ENCODE measurements at regions not wholly inside any gene's neighbourhood (a gene's known extent, or its start where the extent isn't known, plus 50 kb on each side); places are given as distances from the start of the nearest gene placed in this dataset.

DNA sequence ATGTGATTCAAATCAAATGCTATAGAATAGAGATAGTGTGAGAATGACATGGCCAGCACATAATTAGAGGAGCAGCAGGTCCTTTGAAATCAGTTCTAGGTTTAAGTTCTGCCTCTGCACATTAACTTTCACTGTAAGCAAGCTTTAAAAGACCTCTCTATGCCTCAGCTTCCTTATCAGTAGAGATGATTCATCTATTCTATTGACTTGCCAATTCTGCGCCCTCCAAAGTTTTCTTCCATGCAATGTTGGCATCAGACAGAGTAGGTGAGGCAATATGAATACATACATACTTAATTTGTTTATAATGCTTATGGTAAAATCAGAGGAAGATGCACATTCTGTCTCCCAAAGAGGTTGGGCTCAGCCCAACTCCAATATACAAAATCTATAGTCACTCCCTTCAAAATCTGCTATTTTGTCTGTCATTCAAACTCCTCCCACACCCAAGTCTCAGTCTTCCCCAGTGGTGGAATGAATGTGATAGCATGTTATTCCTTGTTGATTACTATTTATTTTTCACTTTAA is 525.5 kb downstream of the RFC3 start:
- Histone ChIP-seq H3K9me3 (no peaks in the 10 kb centered on the region), H3K27me3 (no peaks in the 10 kb centered on the region), H3K4me3 (no peak overlapping the region), H3K27ac (no peak overlapping the region), H3K4me1 (no peaks in the 10 kb centered on the region), H3K36me3 (no peaks in the 10 kb centered on the region)
- TF ChIP-seq, protein P1, sequence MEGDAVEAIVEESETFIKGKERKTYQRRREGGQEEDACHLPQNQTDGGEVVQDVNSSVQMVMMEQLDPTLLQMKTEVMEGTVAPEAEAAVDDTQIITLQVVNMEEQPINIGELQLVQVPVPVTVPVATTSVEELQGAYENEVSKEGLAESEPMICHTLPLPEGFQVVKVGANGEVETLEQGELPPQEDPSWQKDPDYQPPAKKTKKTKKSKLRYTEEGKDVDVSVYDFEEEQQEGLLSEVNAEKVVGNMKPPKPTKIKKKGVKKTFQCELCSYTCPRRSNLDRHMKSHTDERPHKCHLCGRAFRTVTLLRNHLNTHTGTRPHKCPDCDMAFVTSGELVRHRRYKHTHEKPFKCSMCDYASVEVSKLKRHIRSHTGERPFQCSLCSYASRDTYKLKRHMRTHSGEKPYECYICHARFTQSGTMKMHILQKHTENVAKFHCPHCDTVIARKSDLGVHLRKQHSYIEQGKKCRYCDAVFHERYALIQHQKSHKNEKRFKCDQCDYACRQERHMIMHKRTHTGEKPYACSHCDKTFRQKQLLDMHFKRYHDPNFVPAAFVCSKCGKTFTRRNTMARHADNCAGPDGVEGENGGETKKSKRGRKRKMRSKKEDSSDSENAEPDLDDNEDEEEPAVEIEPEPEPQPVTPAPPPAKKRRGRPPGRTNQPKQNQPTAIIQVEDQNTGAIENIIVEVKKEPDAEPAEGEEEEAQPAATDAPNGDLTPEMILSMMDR (IDR thresholded peaks at IDR 0.05) = no peak
- no peak for TF ChIP-seq POLR2A (IDR thresholded peaks at IDR 0.05)
- DNase-seq = no peak

DNA sequence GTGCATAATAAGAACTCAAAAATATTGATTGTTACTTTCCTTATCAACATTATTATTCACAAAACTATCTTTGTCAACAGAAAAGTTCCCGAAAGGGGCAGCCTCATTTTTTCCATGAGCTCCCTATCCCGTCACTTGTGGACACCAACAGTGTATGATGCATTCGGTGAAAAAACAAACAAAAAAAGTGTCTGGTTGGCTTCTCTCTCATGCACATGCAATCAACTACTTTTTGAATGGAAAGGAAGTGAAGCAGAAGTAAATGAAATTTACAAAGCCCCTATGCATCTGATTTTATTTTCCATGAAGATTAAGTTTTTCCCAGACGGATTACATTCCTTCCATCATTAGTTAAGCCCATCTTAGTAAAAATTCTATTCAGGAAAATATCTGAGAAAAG is 526.9 kb downstream of the RFC3 start:
- Histone ChIP-seq H3K27me3 (no peaks in the 10 kb centered on the region), H3K4me3 (no peak overlapping the region), H3K36me3 (no peaks in the 10 kb centered on the region), H3K27ac (no peak overlapping the region), H3K4me1 (no peaks in the 10 kb centered on the region), H3K9me3 (no peaks in the 10 kb centered on the region)
- DNase-seq = no peak
- no peak for TF ChIP-seq POLR2A (IDR thresholded peaks at IDR 0.05)
- TF ChIP-seq, protein P1 (IDR thresholded peaks at IDR 0.05) = no peak

DNA sequence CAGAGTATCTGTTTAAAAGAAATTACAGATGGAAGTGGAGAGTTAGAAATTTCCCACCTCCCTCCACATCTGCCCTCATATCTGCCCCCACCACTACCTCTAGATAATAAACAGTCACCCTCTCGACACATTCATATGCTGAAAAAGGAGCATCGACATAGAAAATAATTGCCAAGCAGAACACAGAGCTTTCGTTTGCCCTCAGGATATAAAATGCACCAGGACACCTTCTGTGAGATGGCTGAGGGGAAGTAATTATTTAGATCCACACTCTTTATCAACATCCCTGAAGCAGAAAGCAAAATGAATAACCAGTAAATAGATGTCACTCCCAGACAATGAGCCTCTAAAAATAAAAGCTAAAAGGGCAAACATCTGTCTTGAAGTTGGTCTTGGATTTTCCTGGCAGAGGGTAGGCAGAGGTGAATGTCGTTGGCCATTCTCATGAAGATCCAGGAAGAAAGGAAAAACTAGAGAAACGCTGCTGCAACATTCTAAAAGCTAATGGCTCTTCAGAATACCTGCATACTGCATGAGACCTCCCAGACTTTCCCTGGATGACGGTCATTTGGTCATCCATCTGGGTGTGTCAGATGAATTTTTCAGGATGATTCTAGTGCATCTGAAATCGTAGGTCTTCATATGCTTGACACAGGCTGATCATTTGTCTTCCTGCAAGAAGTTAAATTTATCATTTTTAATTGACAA is 527.5 kb downstream of the RFC3 start:
- no peak for TF ChIP-seq POLR2A (IDR thresholded peaks at IDR 0.05)
- TF ChIP-seq, protein P1 (IDR thresholded peaks at IDR 0.05) = no peak

DNA sequence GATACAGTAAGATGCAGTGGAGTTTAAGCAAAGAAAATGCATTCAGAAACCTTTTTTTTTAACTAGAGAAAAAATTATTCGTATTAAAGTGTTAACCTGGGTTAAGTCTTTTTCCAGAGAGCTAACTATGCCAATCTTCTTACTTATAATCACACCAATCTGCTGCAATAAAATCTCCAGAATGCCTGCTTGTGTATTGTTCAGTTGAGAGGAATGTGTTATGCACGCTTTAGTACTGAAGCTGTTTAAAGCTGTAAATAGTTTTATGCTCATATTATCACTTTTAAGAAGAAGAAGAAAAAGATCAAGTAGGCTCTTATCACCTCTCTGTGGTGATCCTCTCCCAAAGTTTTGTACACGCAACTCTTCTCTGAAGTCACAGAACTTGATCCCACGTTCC is 528.7 kb downstream of the RFC3 start:
- Histone ChIP-seq H3K4me3 (no peak overlapping the region), H3K4me1 (no peaks in the 10 kb centered on the region), H3K9me3 (no peaks in the 10 kb centered on the region), H3K27ac (no peak overlapping the region), H3K27me3 (no peaks in the 10 kb centered on the region), H3K36me3 (no peaks in the 10 kb centered on the region)
- no peak for DNase-seq
- no peak for TF ChIP-seq POLR2A (IDR thresholded peaks at IDR 0.05)
- TF ChIP-seq, protein P1 (IDR thresholded peaks at IDR 0.05) = no peak

More for the DNA sequence above, 527.5 kb downstream of the RFC3 start:
- no peaks in the 10 kb centered on the region for H3K9me3 ChIP-seq
- no peaks in the 10 kb centered on the region for H3K4me1 ChIP-seq
- H3K36me3 ChIP-seq = no peaks in the 10 kb centered on the region
- no peak overlapping the region for H3K27ac ChIP-seq
- H3K27me3 ChIP-seq = no peaks in the 10 kb centered on the region
- H3K4me3 ChIP-seq = no peak overlapping the region
- no peak for DNase-seq

DNA sequence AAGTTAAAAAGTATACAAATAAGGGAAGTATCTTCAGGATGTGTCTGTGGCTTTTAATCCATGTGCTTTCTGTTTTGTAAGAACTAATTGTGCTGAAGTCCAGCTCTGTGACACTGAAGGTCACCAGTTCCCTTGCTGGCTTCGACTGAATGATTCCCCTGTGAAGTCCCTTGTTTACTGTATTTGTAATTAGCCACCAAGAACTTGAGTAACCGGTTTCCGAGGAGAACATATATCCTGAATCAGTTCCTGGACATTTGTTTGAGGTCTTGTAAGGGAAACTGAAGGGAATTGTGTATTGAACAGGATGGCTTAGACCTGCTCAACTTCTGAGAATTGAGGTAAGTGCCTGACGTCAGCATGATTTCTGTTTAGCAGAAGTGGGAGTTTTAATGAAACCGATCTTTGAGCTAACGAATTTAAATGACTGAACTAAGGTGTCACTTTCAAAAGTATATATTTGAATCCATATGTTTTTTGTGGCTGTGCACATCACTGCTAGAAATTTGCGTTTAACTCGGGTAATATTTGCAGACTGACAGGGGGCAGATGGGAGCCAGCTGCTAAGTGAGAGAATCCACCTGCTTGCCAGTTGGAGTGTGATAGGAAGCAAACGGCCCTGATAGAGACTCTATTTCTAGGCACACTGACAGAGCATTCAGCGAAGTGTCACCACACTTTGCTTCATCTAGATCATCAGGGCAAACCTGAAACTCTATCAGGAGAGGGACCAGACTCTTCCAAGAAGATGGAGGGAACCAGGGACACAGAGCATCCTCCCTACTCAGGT is 530.0 kb downstream of the RFC3 start:
- DNase-seq = no peak
- no peaks in the 10 kb centered on the region for H3K9me3 ChIP-seq
- no peak overlapping the region for H3K4me3 ChIP-seq

More for the DNA sequence above, 530.0 kb downstream of the RFC3 start:
- Histone ChIP-seq H3K27me3 (no peaks in the 10 kb centered on the region), H3K4me1 (no peaks in the 10 kb centered on the region), H3K27ac (no peak overlapping the region), H3K36me3 (no peaks in the 10 kb centered on the region)
- TF ChIP-seq POLR2A (IDR thresholded peaks at IDR 0.05) = no peak
- TF ChIP-seq, protein P1 (IDR thresholded peaks at IDR 0.05) = no peak

Measured in Peyer's patch (tissue), 4 donors.